DOHH2 (cell line): ENCODE measurements at regions not wholly inside any gene's neighbourhood (a gene's known extent, or its start where the extent isn't known, plus 50 kb on each side); places are given as distances from the start of the nearest gene placed in this dataset.

Source experiments
- H3F3A ChIP-seq: fragments of 200-600 bp; sonication (generic), shearing (Covaris generic); 2 replicates; pipeline ENCODE4 v1.6.0; 2016; ENCODE audit warnings: antibody characterized with exemption, mild to moderate bottlenecking; ENCODE audit not compliant: control insufficient read depth, insufficient read depth
- H3K27ac ChIP-seq: fragments of 200-600 bp; sonication (generic); 2 replicates; pipeline ENCODE4 v1.5.1; 2014; ENCODE audit warnings: low read depth, mild to moderate bottlenecking, low read length, moderate library complexity
- H3K27me3 ChIP-seq: fragments of 200-600 bp; sonication (generic); 2 replicates; pipeline ENCODE4 v1.6.1; 2014; ENCODE audit warnings: mild to moderate bottlenecking, low read length, mixed read lengths; ENCODE audit not compliant: control insufficient read depth
- H3K36me3 ChIP-seq: fragments of 200-600 bp; sonication (generic); 2 replicates; pipeline ENCODE4 v1.6.1; 2014; ENCODE audit warnings: mild to moderate bottlenecking, low read length, moderate library complexity, mixed read lengths; ENCODE audit not compliant: control insufficient read depth
- H3K4me1 ChIP-seq: fragments of 200-600 bp; sonication (generic); 2 replicates; pipeline ENCODE4 v1.6.1; 2014; ENCODE audit warnings: mild to moderate bottlenecking, low read length, mixed read lengths; ENCODE audit not compliant: control insufficient read depth
- H3K4me2 ChIP-seq: fragments of 200-600 bp; sonication (generic); 2 replicates; pipeline ENCODE4 v1.6.0; 2014; ENCODE audit warnings: mild to moderate bottlenecking, low read length, moderate library complexity
- H3K4me3 ChIP-seq: fragments of 200-600 bp; sonication (generic); 2 replicates; pipeline ENCODE4 v1.5.1; 2014; ENCODE audit warnings: mild to moderate bottlenecking, low read length, mixed read lengths
- H3K79me2 ChIP-seq: fragments of 200-600 bp; sonication (generic); 2 replicates; pipeline ENCODE4 v1.6.1; 2014; ENCODE audit warnings: mild to moderate bottlenecking, low read length, mixed read lengths; ENCODE audit not compliant: control insufficient read depth
- H3K9me2 ChIP-seq: fragments of 200-600 bp; sonication (generic); replicated peaks from 2 replicates; pipeline ENCODE4 v1.6.1; 2014; ENCODE audit warnings: mild to moderate bottlenecking, low read length, mixed read lengths; ENCODE audit not compliant: control insufficient read depth
- H3K9me3 ChIP-seq: fragments of 200-600 bp; sonication (generic); 2 replicates; pipeline ENCODE4 v1.6.1; 2014; ENCODE audit warnings: antibody characterized with exemption, low read length, mixed read lengths; ENCODE audit not compliant: control insufficient read depth, insufficient read depth
- H4K20me1 ChIP-seq: fragments of 200-600 bp; sonication (generic); 2 replicates; pipeline ENCODE4 v1.6.0; 2014; ENCODE audit warnings: low read depth, mild to moderate bottlenecking, antibody characterized with exemption, low read length, moderate library complexity; ENCODE audit not compliant: control insufficient read depth, insufficient read depth
- CTCF ChIP-seq: fragments of 200-600 bp; sonication (generic); IDR thresholded peaks from one replicate; pipeline ENCODE4 v1.5.1; 2014; ENCODE audit warnings: antibody characterized with exemption, mild to moderate bottlenecking, low read depth, low read length; ENCODE audit not compliant: poor library complexity, severe bottlenecking
- EZH2phosphoT487 ChIP-seq: fragments of 200-600 bp; sonication (generic); IDR thresholded peaks from 2 replicates; pipeline ENCODE4 v1.6.1; 2017; ENCODE audit warnings: borderline replicate concordance, mild to moderate bottlenecking, antibody characterized with exemption, low read length, moderate library complexity, mixed read lengths

DNA sequence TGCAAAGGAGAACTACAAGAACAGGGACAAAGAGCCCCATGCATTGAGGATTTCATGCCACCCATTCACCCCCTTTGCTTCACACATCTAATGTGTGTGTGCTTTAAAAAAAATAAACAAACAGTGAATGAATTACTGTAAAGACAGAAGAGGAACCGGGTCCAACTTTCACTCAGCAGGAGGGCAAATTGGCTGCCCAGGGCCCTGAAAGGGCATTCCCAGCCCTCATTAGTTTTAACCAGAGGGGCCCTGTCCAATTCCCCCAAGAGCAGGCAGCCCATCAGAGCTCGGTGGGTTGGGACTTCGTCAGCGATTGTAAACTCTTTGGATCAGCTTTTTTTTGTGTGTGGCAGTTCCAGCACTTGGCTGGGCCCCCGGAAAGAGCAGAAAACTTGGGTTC lies 73.6 kb upstream of the PDZD8 start:
- Histone ChIP-seq H3K9me2 (no peaks in the 10 kb centered on the region), H4K20me1 (no peaks in the 10 kb centered on the region), H3K4me3 (no peak overlapping the region)

DNA sequence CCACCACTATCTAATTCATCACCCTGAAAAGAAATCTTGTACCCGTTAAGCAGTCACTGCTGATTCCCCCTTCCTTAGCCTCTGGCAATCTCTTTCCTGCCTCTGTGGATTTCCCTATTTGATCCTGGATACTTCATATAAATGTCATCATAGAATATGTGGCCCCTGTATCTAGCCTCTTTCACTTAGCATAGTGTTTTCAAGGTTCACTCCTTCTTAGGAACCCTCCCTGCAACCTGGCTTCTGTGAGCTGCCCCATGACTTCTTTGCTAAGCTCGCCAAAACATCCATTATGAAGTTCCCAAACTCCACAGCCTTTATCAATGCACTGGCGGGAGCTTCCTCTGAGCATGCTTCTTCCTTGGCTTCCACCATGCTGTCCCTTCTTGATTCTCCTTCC lies 70.8 kb upstream of the PDZD8 start:
- H3K9me2 ChIP-seq: no peaks in the 10 kb centered on the region
- no peaks in the 10 kb centered on the region for H3K79me2 ChIP-seq
- H3K27me3 ChIP-seq: no peaks in the 10 kb centered on the region
- H3K9me3 ChIP-seq: peaks cover 19% of the 10 kb centered on the region
- H3K4me2 ChIP-seq: no peak overlapping the region
- no peaks in the 10 kb centered on the region for H3K4me1 ChIP-seq
- H3K27ac ChIP-seq: no peak overlapping the region
- H3K36me3 ChIP-seq: no peaks in the 10 kb centered on the region
- TF ChIP-seq EZH2phosphoT487: no peak
- TF ChIP-seq CTCF: no peak
- H3F3A ChIP-seq: no peaks in the 10 kb centered on the region
- H4K20me1 ChIP-seq: no peaks in the 10 kb centered on the region
- H3K4me3 ChIP-seq: no peak overlapping the region

More for the DNA sequence above, 73.6 kb upstream of the PDZD8 start:
- TF ChIP-seq EZH2phosphoT487 (no peak), CTCF (no peak)
- Histone ChIP-seq H3K27ac (no peak overlapping the region), H3K4me1 (no peaks in the 10 kb centered on the region), H3F3A (no peaks in the 10 kb centered on the region), H3K4me2 (no peak overlapping the region), H3K9me3 (peaks cover 17% of the 10 kb centered on the region), H3K79me2 (no peaks in the 10 kb centered on the region), H3K36me3 (no peaks in the 10 kb centered on the region), H3K27me3 (no peaks in the 10 kb centered on the region)

GRCh38 chr10:117444497-117445040 lies 69.3 kb upstream of the PDZD8 start:
- Histone ChIP-seq H3K27ac (no peak overlapping the region), H3K27me3 (no peaks in the 10 kb centered on the region), H3K4me1 (no peaks in the 10 kb centered on the region), H3K36me3 (no peaks in the 10 kb centered on the region), H3K79me2 (no peaks in the 10 kb centered on the region), H3K4me2 (no peak overlapping the region), H3K9me2 (no peaks in the 10 kb centered on the region), H4K20me1 (no peaks in the 10 kb centered on the region), H3K4me3 (no peak overlapping the region), H3K9me3 (peaks cover 19% of the 10 kb centered on the region), H3F3A (no peaks in the 10 kb centered on the region)
- TF ChIP-seq EZH2phosphoT487 (no peak), CTCF (no peak)

DNA sequence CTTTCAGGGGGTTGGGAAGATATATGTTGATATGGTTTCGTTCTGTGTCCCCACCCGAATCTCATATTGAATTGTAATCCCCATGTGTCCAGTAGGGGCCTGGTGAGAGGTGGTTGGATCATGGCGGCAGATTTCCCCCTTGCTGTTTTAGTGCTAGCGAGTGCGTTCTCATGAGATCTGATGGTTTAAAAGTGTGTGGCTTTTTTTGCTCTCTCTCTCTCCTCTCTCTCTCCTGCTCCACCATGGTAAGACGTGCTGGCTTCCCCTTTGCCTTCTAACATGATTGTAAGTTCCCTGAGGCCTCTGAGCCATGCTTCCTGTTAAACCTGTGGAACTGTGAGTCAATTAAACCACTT lies 68.4 kb upstream of the PDZD8 start:
- no peaks in the 10 kb centered on the region for H4K20me1 ChIP-seq
- no peak overlapping the region for H3K27ac ChIP-seq
- H3K9me2 ChIP-seq: no peaks in the 10 kb centered on the region
- H3K36me3 ChIP-seq: no peaks in the 10 kb centered on the region
- H3K4me3 ChIP-seq: no peak overlapping the region
- no peaks in the 10 kb centered on the region for H3F3A ChIP-seq
- no peaks in the 10 kb centered on the region for H3K4me1 ChIP-seq
- TF ChIP-seq CTCF: no peak
- TF ChIP-seq EZH2phosphoT487: no peak
- H3K4me2 ChIP-seq: no peak overlapping the region
- H3K27me3 ChIP-seq: no peaks in the 10 kb centered on the region
- peaks cover 19% of the 10 kb centered on the region for H3K9me3 ChIP-seq
- H3K79me2 ChIP-seq: no peaks in the 10 kb centered on the region
